Liver (tissue), 3 donors: ENCODE measurements at regions not wholly inside any gene's neighbourhood (a gene's known extent, or its start where the extent isn't known, plus 50 kb on each side); places are given as distances from the start of the nearest gene placed in this dataset.

Source experiments
- ATF3 ChIP-seq: IDR thresholded peaks from 2 replicates; pipeline ENCODE4 v1.6.1; 2016; ENCODE audit warnings: antibody characterized with exemption
- CTCF ChIP-seq: fragments of 150-350 bp; IDR thresholded peaks from 2 replicates; pipeline ENCODE4 v1.5.1; 2017; ENCODE audit warnings: improper control_type of control experiment, low read depth, low read length; ENCODE audit not compliant: missing input control
- EGR1 ChIP-seq, 2 donors: IDR thresholded peaks; 2 replicates each; pipeline ENCODE4 v1.6.1; 2016 to 2018; ENCODE audit warnings: antibody characterized with exemption in 2 of 2, low read depth in 2 of 2
- GABPA ChIP-seq, 2 donors: IDR thresholded peaks in 1 of 2; conservative IDR thresholded peaks in 1 of 2; 2 replicates each; pipeline ENCODE4 v1.6.1; 2016; ENCODE audit warnings: antibody characterized with exemption in 2 of 2, mild to moderate bottlenecking in 1 of 2, moderate library complexity in 1 of 2
- HNF4G ChIP-seq: IDR thresholded peaks from 2 replicates; pipeline ENCODE4 v1.6.1; 2016; ENCODE audit warnings: antibody characterized with exemption
- JUND ChIP-seq, 2 donors: IDR thresholded peaks; 2 replicates each; pipeline ENCODE4 v1.6.1; 2016; ENCODE audit warnings: antibody characterized with exemption in 2 of 2
- NR2F2 ChIP-seq: IDR thresholded peaks from 2 replicates; pipeline ENCODE4 v1.6.1; 2016; ENCODE audit warnings: antibody characterized with exemption
- RAD21 ChIP-seq, 2 donors: IDR thresholded peaks; 2 replicates each; pipeline ENCODE4 v1.6.1; 2016; ENCODE audit warnings: antibody characterized with exemption in 2 of 2, mild to moderate bottlenecking in 2 of 2
- RXRA ChIP-seq, 2 donors: IDR thresholded peaks; 2 replicates each; pipeline ENCODE4 v1.6.1; 2017 to 2018; ENCODE audit warnings: antibody characterized with exemption in 2 of 2, mild to moderate bottlenecking in 1 of 2
- SP1 ChIP-seq: IDR thresholded peaks from 2 replicates; pipeline ENCODE4 v1.6.1; 2018; ENCODE audit warnings: antibody characterized with exemption, mild to moderate bottlenecking
- TAF1 ChIP-seq: conservative IDR thresholded peaks from 2 replicates; pipeline ENCODE4 v1.6.1; 2016; ENCODE audit warnings: antibody characterized with exemption, mild to moderate bottlenecking
- YY1 ChIP-seq: IDR thresholded peaks from 2 replicates; pipeline ENCODE4 v1.6.1; 2016; ENCODE audit warnings: antibody characterized with exemption, mild to moderate bottlenecking
- TF ChIP-seq, protein P1 (sequence below): IDR thresholded peaks from 2 replicates; pipeline ENCODE4 v1.6.1; 2016; ENCODE audit warnings: antibody characterized with exemption, mild to moderate bottlenecking
- donor health status: healthy.
- donor health status: healthy.

- TF ChIP-seq CTCF: no peak
- TF ChIP-seq YY1: no peak
- TF ChIP-seq GABPA (IDR thresholded peaks at IDR 0.05 in 1 of 2, conservative IDR thresholded peaks at IDR 0.05 in 1 of 2): no peak
- TF ChIP-seq TAF1: no peak
- TF ChIP-seq, protein P1, sequence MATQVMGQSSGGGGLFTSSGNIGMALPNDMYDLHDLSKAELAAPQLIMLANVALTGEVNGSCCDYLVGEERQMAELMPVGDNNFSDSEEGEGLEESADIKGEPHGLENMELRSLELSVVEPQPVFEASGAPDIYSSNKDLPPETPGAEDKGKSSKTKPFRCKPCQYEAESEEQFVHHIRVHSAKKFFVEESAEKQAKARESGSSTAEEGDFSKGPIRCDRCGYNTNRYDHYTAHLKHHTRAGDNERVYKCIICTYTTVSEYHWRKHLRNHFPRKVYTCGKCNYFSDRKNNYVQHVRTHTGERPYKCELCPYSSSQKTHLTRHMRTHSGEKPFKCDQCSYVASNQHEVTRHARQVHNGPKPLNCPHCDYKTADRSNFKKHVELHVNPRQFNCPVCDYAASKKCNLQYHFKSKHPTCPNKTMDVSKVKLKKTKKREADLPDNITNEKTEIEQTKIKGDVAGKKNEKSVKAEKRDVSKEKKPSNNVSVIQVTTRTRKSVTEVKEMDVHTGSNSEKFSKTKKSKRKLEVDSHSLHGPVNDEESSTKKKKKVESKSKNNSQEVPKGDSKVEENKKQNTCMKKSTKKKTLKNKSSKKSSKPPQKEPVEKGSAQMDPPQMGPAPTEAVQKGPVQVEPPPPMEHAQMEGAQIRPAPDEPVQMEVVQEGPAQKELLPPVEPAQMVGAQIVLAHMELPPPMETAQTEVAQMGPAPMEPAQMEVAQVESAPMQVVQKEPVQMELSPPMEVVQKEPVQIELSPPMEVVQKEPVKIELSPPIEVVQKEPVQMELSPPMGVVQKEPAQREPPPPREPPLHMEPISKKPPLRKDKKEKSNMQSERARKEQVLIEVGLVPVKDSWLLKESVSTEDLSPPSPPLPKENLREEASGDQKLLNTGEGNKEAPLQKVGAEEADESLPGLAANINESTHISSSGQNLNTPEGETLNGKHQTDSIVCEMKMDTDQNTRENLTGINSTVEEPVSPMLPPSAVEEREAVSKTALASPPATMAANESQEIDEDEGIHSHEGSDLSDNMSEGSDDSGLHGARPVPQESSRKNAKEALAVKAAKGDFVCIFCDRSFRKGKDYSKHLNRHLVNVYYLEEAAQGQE: no peak
- TF ChIP-seq JUND (IDR thresholded peaks at IDR 0.05): no peak
- TF ChIP-seq SP1: no peak
- TF ChIP-seq RXRA (IDR thresholded peaks at IDR 0.05): no peak
- no peak for TF ChIP-seq RAD21 (IDR thresholded peaks at IDR 0.05)
- no peak for TF ChIP-seq EGR1 (IDR thresholded peaks at IDR 0.05; ENCODE audit: low read depth in 2 of 2)
- no peak for TF ChIP-seq NR2F2
- no peak for TF ChIP-seq ATF3
- no peak for TF ChIP-seq HNF4G
These were observed 193.7 kb downstream of the RND3 start for GRCh38 chr2:150293771-150294170.
